ENCODE measurements at regions not wholly inside any gene's neighbourhood (a gene's known extent, or its start where the extent isn't known, plus 50 kb on each side); places are given as distances from the start of the nearest gene placed in this dataset.

DNA sequence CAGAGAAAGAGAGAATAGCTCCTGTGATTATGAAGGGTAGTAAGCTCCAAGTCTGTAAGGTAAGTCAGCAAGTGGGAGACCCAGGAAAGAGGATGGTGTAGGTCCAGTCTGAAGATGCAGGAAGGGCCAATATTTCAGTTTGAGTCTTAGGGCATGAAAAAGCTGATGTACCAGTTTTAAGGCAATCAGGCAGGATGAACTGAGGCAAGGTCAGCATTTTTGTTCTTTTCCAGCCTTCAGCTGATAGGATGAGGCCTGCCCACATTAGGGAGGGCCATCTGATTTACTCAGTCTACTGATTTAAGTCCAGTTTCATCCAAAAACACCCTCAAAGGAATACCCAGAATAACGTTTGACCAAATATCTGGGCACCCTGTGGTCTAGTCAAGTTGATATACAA lies 347.3 kb downstream of the CMPK2 start:
- DNase-seq (ENCODE audit: low read depth) = no peak
- no peak overlapping the region for H3K4me3 ChIP-seq (ENCODE audit: control insufficient read depth, low read depth, low read length)
- TF ChIP-seq, protein P1, sequence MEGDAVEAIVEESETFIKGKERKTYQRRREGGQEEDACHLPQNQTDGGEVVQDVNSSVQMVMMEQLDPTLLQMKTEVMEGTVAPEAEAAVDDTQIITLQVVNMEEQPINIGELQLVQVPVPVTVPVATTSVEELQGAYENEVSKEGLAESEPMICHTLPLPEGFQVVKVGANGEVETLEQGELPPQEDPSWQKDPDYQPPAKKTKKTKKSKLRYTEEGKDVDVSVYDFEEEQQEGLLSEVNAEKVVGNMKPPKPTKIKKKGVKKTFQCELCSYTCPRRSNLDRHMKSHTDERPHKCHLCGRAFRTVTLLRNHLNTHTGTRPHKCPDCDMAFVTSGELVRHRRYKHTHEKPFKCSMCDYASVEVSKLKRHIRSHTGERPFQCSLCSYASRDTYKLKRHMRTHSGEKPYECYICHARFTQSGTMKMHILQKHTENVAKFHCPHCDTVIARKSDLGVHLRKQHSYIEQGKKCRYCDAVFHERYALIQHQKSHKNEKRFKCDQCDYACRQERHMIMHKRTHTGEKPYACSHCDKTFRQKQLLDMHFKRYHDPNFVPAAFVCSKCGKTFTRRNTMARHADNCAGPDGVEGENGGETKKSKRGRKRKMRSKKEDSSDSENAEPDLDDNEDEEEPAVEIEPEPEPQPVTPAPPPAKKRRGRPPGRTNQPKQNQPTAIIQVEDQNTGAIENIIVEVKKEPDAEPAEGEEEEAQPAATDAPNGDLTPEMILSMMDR (conservative IDR thresholded peaks at IDR 0.05; ENCODE audit: control insufficient read depth, insufficient read depth, low read depth, low read length) = no peak

DNA sequence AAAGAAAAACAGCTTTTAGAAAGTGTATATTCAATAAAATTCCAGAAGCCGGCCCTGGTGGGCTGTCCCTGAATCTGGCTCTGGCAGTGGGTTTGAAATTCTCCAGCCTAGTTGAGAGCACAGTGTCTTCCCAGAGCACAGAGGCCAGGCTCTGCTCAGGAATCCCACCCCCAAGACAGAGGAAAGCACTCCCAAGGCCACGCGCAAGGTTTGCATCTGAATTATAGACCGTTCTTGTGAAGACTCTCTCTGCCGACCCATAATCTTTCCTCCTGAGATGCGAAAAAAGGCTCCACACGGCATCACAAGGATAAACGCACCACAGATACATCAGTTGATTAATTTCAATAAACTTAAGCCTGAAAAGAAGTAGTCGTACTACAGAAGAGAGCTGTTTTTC lies 342.2 kb downstream of the CMPK2 start:
- H3K4me3 ChIP-seq (ENCODE audit: control insufficient read depth, low read depth, low read length) = no peak overlapping the region
- DNase-seq (ENCODE audit: low read depth) = no peak
- TF ChIP-seq, protein P1 (conservative IDR thresholded peaks at IDR 0.05; ENCODE audit: control insufficient read depth, insufficient read depth, low read depth, low read length) = no peak

DNA sequence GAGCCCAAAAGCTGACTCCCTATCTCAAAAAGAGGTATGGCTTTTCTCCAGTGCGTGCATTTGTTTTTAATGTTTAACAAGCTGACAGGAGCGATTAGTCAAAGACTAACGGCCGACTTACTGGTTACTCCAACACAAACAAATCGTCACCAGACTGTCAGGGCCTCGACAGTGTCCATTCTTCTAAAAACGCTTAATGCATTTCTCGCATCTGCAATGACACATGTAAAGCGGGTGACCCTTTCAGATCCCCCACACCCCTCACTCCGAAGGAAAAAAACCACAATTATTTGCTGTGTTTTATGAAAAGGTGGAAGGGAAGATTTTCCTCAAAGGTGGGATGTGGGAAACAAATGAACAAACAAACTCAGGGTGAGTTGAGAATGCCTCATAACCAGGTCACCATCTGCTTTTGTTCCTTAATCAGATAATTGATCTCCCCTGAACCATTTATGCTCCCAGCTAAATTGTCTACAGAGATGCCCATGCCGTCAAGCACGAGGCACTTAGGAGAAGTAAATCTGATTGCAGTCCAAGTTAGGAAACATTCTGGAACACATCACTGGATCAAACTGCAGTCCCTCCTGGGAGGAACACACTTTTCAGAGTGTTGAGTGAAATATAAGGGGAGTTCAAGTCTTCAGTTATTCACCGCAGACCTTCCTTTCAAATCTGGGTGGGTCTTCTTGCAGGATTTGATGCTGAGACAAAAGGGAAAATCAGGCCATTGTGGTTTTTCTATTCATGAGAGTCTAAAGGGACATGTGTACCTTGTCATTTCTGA lies 340.8 kb downstream of the CMPK2 start:
- TF ChIP-seq, protein P1 (conservative IDR thresholded peaks at IDR 0.05; ENCODE audit: control insufficient read depth, insufficient read depth, low read depth, low read length) = no peak
- DNase-seq (ENCODE audit: low read depth) = no peak

DNA sequence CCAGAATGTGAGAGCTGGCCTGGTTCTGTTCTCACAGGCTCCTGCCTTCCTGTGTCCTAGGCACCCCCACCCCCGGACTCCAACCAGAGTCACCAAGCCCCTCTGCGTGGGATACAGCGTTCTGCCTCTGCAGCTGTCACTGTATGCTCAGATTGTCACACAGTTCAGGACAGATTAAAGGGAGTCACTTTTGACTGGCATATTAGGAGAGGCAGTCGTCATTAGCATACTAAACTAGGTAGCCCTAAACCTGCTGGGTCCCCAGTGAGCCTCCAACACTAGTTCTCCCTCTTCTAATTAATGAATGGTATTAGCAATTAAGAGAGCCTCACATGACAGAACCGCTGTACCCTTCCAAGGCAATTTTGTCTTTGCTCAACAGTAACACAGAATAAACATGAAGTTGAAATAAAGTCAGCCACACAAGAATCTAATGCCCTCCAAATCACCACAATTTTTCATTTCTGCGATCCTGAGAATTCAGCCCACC lies 340.2 kb downstream of the CMPK2 start:
- H3K4me3 ChIP-seq (ENCODE audit: control insufficient read depth, low read depth, low read length) = no peak overlapping the region
- DNase-seq (ENCODE audit: low read depth) = no peak
- TF ChIP-seq, protein P1 (conservative IDR thresholded peaks at IDR 0.05; ENCODE audit: control insufficient read depth, insufficient read depth, low read depth, low read length) = no peak

More for the DNA sequence above, 340.8 kb downstream of the CMPK2 start:
- H3K4me3 ChIP-seq (ENCODE audit: control insufficient read depth, low read depth, low read length) = no peak overlapping the region

DNA sequence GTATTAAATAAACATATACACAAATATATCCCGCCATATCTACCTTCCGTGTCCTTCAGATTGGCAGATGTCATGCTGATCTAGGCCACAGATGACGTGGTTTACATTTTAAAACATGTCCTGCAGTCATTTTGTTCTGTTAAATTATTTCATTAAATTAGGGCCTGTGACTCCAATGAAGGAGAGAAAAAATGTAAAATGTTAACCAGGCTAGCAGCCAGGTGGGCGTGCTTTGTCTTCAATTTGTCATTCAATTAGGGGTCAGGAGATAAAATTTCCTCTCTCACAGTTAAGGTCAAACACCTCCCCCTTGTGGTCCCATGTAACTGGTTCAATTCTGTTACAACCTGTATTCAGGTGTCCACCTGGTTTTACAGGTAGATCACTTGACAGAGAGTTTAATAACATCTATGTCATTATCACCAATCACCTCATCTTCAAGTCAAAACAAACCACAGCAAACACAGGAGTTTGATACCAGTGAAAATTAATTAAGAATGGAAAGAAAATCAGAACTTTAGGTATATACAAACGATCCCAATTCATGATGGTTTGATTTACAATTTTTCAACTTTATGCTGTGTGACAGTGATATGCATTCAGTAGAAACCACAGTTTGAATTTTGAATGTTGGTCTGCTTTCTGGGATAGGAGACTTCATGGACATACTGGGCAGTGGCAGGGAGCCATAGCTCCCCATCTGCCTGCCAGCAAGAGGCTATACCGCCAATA lies 339.4 kb downstream of the CMPK2 start:
- DNase-seq (ENCODE audit: low read depth) = no peak
- TF ChIP-seq, protein P1 (conservative IDR thresholded peaks at IDR 0.05; ENCODE audit: control insufficient read depth, insufficient read depth, low read depth, low read length) = no peak
- H3K4me3 ChIP-seq (ENCODE audit: control insufficient read depth, low read depth, low read length) = no peak overlapping the region

DNA sequence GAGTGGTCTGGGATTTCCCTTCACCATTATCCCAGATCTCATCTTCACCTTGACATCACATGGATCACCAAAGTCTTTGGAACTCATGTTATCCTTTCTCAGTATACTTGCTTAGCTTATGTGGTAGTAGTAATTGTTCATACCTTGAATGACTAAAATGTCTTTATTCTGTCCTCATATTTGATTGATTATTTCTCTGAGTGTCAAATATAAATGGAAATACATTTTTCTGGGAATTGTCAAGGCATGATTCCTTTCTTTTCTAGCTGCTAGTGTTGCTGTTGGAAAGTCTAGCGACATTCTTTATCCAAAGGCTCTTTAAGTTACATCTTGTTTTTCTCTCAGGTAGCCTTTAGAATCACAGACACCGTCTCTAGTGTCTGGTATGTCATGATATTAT lies 334.4 kb downstream of the CMPK2 start:
- DNase-seq (ENCODE audit: low read depth) = no peak
- TF ChIP-seq, protein P1 (conservative IDR thresholded peaks at IDR 0.05; ENCODE audit: control insufficient read depth, insufficient read depth, low read depth, low read length) = no peak

More for the DNA sequence above, 334.4 kb downstream of the CMPK2 start:
- H3K4me3 ChIP-seq (ENCODE audit: control insufficient read depth, low read depth, low read length) = no peak overlapping the region
